ENCODE measurements at regions not wholly inside any gene's neighbourhood (a gene's known extent, or its start where the extent isn't known, plus 50 kb on each side); places are given as distances from the start of the nearest gene placed in this dataset.

- TF ChIP-seq POLR2A (IDR thresholded peaks at IDR 0.05; ENCODE audit: low read depth, low read length) = no peak
- no peak for FAIRE-seq
These were observed 142.2 kb upstream of the GSE1 start for GRCh38 chr16:85470873-85471272.

GRCh38 chr16:85471469-85472431 lies 141.4 kb upstream of the GSE1 start:
- no peak for DNase-seq (ENCODE audit: insufficient read length, low spot score)
- no peak for TF ChIP-seq POLR2A (IDR thresholded peaks at IDR 0.05; ENCODE audit: low read depth, low read length)

More at GRCh38 chr16:85470873-85471272, 142.2 kb upstream of the GSE1 start:
- DNase-seq (ENCODE audit: insufficient read length, low spot score) = no peak

GRCh38 chr16:85472514-85472913 lies 140.6 kb upstream of the GSE1 start:
- TF ChIP-seq POLR2A (IDR thresholded peaks at IDR 0.05; ENCODE audit: low read depth, low read length) = no peak
- FAIRE-seq (no peak), DNase-seq (ENCODE audit: insufficient read length, low spot score) (no peak)

More at GRCh38 chr16:85471469-85472431, 141.4 kb upstream of the GSE1 start:
- no peak for FAIRE-seq

- TF ChIP-seq POLR2A (IDR thresholded peaks at IDR 0.05; ENCODE audit: low read depth, low read length) = no peak
- FAIRE-seq (no peak), DNase-seq (ENCODE audit: insufficient read length, low spot score) (no peak)
These were observed 139.8 kb upstream of the GSE1 start for GRCh38 chr16:85473323-85473722.

- TF ChIP-seq POLR2A (IDR thresholded peaks at IDR 0.05; ENCODE audit: low read depth, low read length) = no peak
- FAIRE-seq = no peak
- no peak for DNase-seq (ENCODE audit: insufficient read length, low spot score)
These were observed 139.1 kb upstream of the GSE1 start for GRCh38 chr16:85473909-85474620.

GRCh38 chr16:85474621-85475217 lies 138.4 kb upstream of the GSE1 start:
- TF ChIP-seq POLR2A (IDR thresholded peaks at IDR 0.05; ENCODE audit: low read depth, low read length) = no peak
- no peak for FAIRE-seq

GRCh38 chr16:85475233-85475632 lies 137.9 kb upstream of the GSE1 start:
- TF ChIP-seq POLR2A (IDR thresholded peaks at IDR 0.05; ENCODE audit: low read depth, low read length) = no peak
- no peak for FAIRE-seq
- DNase-seq (ENCODE audit: insufficient read length, low spot score) = no peak

More at GRCh38 chr16:85474621-85475217, 138.4 kb upstream of the GSE1 start:
- no peak for DNase-seq (ENCODE audit: insufficient read length, low spot score)

- no peak for DNase-seq (ENCODE audit: insufficient read length, low spot score)
- no peak for FAIRE-seq
- no peak for TF ChIP-seq POLR2A (IDR thresholded peaks at IDR 0.05; ENCODE audit: low read depth, low read length)
These were observed 137.3 kb upstream of the GSE1 start for GRCh38 chr16:85475691-85476300.

GRCh38 chr16:85476389-85476788 lies 136.7 kb upstream of the GSE1 start:
- TF ChIP-seq POLR2A (IDR thresholded peaks at IDR 0.05; ENCODE audit: low read depth, low read length) = no peak
- FAIRE-seq (no peak), DNase-seq (ENCODE audit: insufficient read length, low spot score) (no peak)

GRCh38 chr16:85477801-85478363 lies 135.2 kb upstream of the GSE1 start:
- DNase-seq (ENCODE audit: insufficient read length, low spot score) = no peak
- FAIRE-seq = no peak
- no peak for TF ChIP-seq POLR2A (IDR thresholded peaks at IDR 0.05; ENCODE audit: low read depth, low read length)

- DNase-seq (ENCODE audit: insufficient read length, low spot score) = no peak
- FAIRE-seq = no peak
- TF ChIP-seq POLR2A (IDR thresholded peaks at IDR 0.05; ENCODE audit: low read depth, low read length) = no peak
These were observed 133.0 kb upstream of the GSE1 start for GRCh38 chr16:85479972-85480726.

GRCh38 chr16:85480727-85481101 lies 132.4 kb upstream of the GSE1 start:
- DNase-seq (ENCODE audit: insufficient read length, low spot score) (no peak), FAIRE-seq (no peak)
- no peak for TF ChIP-seq POLR2A (IDR thresholded peaks at IDR 0.05; ENCODE audit: low read depth, low read length)

- DNase-seq (ENCODE audit: insufficient read length, low spot score) (no peak), FAIRE-seq (no peak)
- no peak for TF ChIP-seq POLR2A (IDR thresholded peaks at IDR 0.05; ENCODE audit: low read depth, low read length)
These were observed 131.9 kb upstream of the GSE1 start for GRCh38 chr16:85481206-85481605.
